ENCODE measurements at regions not wholly inside any gene's neighbourhood (a gene's known extent, or its start where the extent isn't known, plus 50 kb on each side); places are given as distances from the start of the nearest gene placed in this dataset.
"Not testable (repeated sequence)": the region's sequence is repeated elsewhere in the genome, so short reads cannot be mapped to it uniquely, and the experiment has no call there.

DNA sequence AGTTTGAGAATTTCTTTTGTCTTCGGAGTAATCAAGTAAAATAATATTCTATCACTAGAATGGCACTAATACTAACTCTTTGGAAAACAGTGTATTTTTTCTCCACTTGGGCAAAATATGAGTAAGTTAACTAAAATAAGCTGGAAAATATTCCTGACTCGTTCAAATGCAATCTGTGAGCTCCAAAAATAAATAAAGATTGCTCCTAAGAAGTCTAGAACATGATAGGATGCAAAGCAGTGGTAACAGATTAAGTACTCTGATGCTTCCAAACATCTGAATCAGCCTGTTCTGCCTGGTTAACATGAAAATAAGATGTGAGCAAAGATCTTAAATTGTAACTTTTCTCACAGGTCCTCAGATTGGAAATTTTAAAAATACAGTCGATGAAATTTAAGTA is 285.1 kb upstream of the ID4 start:
- DNase-seq (ENCODE audit: low read depth): no peak

DNA sequence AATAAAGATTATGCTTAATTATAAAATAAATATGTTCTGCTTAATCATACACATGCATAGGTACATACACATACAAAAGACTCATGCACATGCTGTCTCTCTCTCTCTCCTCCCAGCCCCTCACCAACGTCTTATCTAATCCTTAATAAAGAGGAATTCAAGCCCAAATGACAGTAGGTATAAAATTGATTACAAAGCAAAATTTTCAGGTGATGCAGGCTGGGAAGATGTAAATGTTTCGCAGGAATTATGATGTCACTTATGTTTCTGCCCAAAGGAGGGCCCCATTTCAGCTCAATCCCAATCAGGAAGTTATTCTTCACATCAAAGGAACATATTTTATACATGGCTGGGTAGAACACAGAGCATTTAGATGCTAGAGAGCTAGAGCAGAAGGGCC is 284.6 kb upstream of the ID4 start:
- no peak for DNase-seq (ENCODE audit: low read depth)

DNA sequence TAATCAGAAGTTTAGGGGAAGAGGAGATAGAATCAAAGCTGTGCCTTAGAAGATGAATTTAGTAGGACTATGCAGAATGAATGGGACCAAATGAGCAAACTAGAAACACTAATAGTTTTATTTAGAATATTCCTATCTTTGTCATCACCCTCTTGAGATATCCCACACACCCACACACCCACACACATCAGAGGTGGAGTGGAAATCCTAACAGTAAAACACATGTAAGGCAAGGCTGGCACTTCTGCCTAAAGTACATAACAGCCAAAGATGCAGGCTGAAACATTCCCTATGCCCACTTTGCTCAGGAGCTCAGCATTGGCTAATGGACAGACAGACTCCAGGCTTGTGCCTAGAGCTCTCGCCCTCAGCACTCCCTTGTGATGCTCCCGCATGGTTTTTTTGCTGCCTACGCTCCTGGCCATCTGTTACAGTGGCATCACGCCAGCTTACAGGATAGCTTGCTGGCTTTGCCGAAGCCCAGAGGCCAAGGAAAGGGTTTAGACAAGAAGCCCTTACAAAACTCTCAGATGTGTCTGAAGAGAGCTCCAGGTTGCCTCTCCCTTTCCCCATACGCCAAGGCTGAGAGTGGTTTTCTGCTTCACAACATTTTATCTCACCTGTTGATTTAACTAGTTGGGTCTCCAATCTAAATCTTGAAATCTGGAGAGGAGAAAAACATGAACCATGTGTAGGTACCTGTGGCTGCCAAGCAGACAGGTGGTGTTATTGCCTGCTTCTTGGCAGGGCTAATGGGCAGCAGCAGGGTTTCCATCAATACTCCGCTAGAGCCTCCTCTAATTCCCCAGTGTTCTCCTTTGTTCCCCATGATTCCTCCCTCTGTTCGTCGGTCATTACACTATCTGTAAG is 282.6 kb upstream of the ID4 start:
- DNase-seq (ENCODE audit: low read depth): no peak

DNA sequence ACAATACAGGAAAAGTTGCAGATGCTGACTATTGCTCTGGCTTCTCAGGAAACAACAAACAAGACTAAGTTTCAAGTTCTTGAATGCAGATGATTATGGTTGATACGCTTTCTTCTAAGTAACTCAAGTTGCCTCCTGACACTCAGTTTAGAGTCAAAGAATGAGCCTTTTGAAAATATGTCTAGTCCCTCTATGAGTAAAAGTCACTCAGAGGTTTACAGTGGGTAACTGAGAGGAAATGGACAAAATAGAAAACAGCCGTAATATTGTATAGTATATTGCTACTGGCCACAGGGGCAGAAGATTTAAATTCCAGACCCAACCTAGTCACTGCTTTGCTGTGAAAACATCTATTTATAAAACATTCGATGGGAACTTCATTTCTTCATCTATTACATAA is 280.0 kb upstream of the ID4 start:
- no peak for DNase-seq (ENCODE audit: low read depth)

DNA sequence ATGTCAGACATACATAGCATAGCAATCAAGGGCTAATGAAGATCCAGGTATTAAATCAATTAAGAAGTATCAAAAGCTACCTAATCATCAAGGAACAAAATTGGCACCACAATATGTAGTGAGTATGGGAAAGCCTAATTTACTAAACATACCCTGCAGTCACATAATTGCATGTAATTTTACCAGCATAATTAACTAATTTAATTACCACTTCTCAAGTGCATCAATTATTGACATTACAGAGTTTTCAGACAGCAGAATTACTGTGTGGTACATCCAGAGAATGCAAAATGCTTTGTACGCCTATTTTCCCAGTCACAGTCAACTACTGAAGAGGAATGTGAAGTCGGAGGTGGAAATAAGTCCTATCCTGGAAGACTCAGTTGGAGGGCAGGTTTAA is 279.0 kb upstream of the ID4 start:
- no peak for DNase-seq (ENCODE audit: low read depth)

DNA sequence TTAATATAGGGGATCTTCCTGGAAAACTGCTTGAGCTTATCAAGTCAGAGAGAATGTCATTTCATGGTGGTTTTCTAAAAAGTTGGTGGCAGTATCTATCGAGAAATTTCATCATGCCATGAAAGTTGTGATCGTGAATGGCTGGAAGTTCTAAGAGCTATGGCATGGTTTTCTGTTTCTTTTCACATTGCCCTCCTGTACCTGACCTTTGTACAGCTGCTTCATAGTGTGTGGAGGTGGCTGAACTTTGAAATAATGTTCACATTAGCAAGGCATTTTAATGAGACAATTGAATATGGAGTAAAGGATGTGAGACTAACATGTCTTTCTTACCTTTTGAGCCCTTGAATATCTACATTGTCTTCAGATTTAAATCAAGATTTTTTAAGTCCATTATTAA is 278.2 kb upstream of the ID4 start:
- no peak for DNase-seq (ENCODE audit: low read depth)

DNA sequence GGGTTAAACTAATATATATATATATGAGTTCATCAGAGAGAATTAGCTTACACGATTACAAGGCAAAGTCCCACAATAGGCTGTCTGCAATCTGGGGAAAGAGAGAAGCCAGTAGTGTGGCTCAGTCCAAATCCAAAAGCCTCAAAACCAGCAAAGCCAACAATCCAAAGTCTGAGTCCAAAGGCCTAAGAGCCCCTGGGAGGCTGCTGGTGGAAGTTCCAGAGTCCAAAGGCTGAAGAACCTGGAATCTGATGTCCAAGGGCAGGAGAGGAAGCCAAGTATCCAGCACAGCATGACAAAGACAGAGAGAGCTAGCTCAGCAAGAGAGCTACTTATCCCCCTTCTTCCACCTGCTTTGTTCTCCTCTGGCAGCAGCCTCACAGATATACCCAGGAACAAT is 274.7 kb upstream of the ID4 start:
- DNase-seq (ENCODE audit: low read depth): no peak

DNA sequence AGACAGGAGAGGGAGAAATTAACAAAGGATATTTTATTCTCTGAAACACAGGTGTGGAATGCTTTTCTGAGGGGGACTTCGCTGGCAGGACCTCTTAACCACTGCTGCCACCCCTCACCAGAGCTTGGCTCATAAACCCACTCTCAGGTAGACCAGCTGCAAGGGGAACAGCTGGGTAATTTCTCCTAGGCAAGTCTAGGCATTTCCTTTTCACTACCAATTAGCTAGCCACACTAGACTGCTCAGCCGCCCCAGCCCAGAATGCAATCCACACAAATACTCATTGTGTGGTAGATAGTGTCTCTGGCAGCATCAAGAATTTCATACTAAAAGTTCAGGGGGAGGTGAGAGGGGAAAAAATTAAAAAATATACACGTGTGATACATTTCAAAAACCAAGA is 267.6 kb upstream of the ID4 start:
- no peak for DNase-seq (ENCODE audit: low read depth)

DNA sequence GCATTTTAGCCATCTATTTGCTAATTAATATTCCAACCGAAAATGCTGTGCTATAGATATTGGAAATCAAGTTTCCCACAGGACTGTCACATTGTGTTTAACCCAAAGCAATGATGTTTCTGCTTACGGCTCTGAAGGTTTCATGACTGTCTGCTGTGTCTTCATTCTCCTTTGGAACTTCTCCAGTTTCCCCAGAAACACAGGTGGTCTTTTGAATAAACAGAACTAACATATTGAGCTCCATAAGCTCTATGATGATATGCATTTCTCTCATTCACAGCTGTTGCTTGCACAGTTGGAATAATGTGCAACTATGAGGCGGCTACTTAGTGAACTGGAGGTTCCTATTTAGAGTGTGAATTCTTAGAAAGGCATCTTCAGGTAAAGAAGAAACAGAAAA is 266.0 kb upstream of the ID4 start:
- no peak for DNase-seq (ENCODE audit: low read depth)

DNA sequence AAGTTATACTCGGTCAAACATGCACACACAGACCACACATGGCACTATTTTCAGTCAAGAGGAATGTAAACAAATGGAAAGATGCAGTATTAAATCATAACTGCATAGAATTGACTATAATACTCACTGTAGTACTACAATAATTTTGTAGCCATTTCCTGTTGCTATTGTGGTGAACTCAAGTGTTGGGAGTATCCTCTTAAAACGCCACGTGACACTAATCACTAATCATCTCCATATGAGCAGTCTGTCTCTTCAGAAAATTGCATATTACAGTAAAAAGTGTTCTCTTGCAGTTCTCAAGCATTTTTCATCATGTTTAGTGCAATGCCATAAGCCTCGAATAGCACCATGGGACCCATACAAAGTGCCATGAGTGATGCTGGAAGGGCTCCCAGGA is 258.7 kb upstream of the ID4 start:
- DNase-seq (ENCODE audit: low read depth): no peak

DNA sequence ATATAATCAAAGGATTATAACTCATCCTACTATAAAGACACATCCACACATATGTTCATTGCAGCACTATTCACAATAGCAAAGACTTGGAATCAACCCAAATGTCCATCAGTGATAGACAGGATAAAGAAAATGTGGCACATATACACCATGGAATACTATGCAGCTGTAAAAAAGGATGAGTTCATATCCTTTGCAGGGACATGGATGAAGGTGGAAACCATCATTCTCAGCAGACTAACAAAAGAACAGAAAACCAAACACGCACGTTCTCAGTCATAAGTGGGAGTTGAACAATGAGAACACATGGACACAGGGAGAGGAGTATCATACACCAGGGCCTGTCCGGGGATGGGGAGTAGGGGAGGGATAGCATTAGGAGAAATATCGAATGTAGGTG is 253.0 kb upstream of the ID4 start:
- not testable (repeated sequence) for DNase-seq (ENCODE audit: low read depth)

DNA sequence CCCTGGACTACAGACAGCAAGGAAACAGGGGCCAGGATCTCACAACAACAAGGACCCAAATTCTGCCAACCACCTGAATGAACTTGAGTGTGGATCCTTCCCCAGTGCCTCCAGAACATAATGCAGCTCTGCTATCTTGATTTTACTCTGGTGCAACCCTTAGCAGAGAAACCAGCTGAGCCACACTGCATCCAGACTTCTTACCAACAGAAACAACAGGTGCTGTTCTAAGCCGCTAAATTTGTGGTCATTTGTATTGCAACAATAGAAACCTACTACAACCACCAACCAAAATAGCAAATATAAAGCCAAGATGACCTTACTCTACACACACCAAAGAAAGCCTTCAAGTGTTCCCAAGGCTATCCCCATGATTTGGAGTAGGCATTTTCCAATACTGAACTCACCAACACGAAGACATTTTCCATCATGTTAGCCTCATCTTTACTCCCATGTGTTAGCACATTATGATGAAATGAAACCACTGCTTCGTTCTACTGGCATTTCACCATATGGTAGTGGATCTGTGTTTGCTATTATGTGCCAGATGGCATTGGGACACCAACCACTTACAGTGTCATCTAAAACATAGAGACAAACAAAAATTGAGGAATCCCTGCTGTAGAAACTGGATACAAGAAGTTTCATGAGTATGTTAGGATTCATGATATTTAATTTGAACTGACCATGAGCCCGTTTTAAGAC is 249.8 kb upstream of the ID4 start:
- no peak for DNase-seq (ENCODE audit: low read depth)

DNA sequence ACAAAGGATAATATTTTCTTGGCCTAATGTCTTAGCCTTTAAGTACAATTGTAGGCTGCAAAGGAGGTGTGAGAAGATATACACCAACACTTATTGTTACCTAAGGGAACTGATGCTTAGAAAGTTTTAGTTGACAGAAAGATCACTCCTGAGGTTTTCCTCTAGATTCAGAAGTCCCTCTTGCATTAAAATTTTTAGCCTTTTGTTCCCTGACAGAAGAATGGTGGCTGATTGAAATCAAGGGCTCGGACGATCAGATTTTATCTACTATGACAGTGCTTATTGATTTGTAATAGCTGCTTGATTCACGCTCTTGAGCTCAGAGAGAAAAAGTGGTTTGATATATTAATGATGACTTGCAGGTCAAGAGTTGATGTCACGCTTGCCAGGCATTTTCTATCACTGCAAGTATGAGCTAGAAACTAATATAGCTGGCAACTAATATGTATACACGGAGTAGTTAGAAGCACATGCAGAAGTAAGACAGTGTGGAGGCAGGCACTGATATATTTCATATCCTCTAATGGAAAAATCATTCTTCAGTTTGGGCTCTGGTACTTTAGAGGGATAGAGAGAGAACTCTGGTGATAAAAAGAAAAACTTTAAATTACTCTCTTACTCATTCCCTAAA is 246.6 kb upstream of the ID4 start:
- no peak for DNase-seq (ENCODE audit: low read depth)

DNA sequence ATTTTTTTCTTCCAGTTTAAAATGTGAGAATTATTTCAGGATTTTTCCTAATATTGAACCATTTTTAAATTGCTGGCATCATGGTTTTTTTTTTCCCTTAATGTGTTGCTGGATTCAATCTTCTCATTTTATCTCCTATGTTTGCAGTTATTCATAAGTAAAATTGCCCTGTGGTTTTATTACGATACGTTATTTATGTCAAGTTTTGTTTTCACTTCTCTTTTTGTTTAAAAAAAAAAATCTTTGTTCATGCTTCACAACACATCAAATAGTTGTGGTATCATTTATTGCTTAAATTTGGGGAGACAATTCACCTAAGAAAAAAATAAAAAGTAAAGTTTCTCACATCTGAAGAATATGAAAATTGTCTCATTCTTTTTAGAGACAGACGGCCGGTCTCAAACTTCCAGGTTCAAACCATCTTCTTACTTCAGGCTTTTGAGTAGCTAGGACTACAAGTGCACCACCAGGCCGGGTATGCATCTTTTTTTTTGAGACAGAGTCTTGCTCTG is 239.3 kb upstream of the ID4 start:
- DNase-seq (ENCODE audit: low read depth): no peak

DNA sequence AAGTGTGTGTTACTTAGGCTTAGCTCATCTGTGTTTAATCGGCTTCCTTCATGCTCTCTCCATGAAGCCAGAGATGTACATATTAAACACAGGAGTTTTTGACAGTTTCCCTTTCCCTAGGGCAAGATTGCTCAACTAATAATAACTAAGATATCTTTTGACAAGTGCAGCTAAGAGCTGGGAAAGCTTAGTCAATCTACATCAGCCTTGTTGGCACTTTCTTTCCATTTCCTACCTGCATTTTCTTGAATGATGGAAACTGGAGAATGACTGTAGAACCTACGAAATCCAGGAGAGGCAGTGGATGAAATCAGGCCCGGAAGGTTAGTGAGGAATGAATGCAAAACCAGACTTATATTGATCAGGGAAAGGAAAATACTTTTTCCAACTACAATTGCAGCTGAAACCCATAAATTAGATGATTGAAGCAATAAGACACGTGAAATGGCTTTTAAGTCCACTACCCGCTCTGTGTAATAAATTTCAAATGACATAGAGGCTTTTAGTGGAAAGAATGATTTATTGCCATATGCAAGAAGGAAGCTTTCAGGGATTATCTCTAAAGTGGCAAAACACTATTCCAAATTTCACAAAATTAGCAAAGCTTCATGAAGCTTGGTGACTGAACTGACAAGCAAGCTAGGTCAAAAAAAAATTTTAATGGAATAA is 237.2 kb upstream of the ID4 start:
- no peak for DNase-seq (ENCODE audit: low read depth)

DNA sequence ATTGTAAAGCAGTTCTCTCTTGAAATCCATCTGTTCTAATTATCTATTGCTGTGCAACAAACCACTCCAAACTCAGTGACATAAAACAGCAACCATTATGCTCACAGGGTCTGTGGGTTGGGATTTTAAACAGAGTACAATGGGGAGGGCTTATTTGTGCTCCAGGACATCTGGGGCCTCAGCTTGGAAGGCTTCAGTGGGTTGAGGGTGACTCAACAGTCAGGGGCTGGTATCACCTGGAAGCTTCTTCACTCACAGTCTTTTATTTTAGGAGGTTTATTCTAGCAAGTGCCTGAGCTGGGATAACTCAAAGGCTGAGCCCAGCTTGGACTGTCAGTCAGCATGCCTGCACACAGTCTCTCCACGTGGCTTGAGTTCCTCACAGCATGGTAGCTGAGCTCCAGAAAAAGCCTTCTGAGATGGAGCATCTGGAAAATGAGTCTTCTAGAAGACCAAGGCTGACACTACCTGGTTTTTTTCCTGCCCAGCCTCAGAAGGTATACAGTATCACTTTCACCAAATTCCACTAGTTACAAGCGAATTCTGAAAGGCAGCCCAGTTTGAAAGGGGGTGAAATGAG is 234.6 kb upstream of the ID4 start:
- DNase-seq (ENCODE audit: low read depth): no peak

DNA sequence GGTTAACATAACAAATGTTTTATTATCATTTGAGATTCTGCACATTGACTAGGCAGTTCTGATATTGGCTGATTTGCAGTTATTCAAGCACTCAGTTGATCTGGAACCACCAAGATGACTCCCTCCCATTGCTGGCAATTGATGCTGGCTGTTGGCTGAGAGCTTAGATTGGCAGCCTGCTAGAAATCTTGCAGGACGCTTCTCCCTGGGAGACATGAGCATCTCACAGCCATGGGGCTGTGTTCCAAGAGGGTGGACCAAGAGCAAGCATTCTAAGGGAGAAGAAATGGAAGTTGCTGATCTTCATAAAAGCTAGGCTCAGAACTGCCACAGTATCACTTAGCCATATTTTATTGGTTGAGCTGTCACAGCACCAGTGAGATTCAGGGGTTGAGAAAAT is 233.4 kb upstream of the ID4 start:
- no peak for DNase-seq (ENCODE audit: low read depth)

DNA sequence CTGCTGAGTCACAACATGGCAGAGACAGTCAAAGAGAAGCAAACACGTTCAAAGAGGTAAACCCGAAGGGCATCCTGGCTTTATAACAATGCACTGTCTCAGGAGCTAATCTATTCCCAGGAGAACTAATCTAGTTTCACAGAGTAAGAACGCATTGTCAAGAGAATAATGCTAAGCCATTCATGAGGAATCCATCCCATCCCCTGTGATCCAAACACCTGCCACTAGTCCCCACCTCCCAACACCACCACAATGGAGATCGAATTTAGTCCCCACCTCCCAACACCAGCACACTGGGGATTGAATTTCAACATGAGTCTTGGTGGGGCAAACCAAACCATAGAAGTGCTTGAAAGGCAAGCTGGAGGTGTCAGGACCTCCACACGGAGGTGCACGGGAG is 231.5 kb upstream of the ID4 start:
- no peak for DNase-seq (ENCODE audit: low read depth)

DNA sequence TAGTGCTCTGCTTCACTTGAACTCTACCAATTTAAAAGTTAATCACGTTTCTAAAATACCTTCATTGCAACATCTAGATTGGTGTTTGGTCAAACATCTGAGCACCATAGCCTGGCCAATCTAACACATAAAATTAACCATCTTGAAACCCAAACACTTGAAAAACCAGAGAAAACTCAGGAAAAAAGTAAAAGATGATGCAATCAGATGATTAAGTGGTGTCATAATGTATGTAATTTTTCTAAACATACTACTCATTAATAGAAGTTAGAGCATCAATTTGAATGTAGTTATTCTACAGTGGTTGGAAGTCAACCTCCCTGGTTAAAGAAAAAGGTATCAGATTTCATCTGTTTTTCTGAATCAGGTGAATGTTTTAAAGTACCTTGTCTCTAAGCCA is 228.6 kb upstream of the ID4 start:
- no peak for DNase-seq (ENCODE audit: low read depth)

DNA sequence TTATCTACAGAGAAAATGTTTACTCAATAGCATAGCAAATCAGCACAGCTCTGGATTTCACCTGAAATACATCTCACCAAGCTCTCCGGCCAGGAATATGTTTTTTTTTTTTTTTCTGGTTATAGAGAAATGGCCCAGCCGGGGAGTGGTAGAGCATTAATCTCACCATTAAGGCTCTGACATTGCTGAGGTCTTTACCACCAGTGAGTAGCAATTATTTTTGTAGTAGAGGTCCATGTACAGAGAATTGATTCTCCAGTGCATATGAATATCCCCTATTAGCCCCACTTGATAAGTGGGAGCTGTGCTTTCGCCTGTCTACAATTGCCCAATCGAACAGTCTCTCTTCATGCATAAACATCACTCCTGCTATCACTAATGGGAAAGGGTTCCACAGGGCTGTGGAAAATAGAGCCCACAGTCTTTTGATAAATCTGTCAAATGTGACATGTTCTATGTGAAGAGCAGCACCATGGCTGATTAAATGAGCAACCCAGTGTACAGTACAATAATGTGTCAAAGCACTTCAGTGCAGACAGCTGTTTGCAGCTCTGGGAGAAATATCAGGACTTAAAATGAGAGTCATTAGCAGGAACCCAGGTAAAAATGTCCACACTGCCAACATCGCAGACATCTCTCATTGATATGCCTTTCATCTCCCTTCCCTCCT is 227.1 kb upstream of the ID4 start:
- DNase-seq (ENCODE audit: low read depth): no peak

DNA sequence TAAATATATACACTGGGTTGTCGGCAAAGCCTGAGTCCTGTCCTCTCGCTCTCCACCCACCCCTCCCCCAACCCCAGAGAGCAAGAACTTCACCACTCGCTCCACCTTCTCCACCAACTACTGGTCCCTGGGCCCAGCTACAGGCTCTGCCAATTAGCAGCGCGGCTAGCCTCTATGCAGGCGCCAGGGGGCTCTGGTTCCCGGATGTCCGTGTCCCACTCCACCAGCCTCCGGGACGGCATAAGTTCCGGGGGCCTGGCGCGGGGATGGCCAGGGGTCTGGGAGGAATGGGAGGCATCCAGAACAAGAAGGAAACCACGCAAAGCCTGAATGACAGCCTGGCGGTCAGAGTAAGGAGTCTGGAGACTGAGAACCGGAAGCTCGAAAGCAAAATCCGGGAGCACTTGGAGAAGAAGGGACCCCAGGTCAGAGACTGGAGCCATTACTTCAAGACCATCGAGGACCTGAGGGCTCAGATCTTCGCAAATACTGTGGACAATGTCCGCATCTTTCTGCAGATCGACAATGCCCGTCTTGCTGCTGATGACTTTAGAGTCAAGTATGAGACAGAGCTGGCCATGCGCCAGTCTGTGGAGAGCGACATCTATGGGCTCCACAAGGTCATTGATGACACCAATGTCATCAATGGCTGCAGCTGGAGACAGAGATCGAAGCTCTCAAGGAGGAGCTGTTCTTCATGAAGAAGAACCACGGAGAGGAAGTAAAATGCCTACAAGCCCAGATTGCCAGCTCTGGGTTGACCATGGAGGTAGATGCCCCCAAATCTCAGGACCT is 224.3 kb upstream of the ID4 start:
- not testable (repeated sequence) for DNase-seq (ENCODE audit: low read depth)
